Fibroblast of lung (primary cell): ENCODE measurements at regions not wholly inside any gene's neighbourhood (a gene's known extent, or its start where the extent isn't known, plus 50 kb on each side); places are given as distances from the start of the nearest gene placed in this dataset.

Source experiments
- DNase-seq, 2 donors: peaks; one replicate each; pipeline versions ENCODE4 v3.0.0 to v3.0.0-alpha.2; 2010; ENCODE audit warnings: low read depth in 2 of 2
- H2AFZ ChIP-seq: 2 replicates; pipeline ENCODE4 v1.5.1; 2012; ENCODE audit warnings: low read length, control low read depth, inconsistent platforms
- H3K27ac ChIP-seq: 2 replicates; pipeline ENCODE4 v1.5.1; 2011; ENCODE audit warnings: low read length, control low read depth; ENCODE audit not compliant: insufficient read depth
- H3K27me3 ChIP-seq: 2 replicates; pipeline ENCODE4 v1.5.1; 2011; ENCODE audit warnings: mild to moderate bottlenecking, low read length; ENCODE audit not compliant: control insufficient read depth, insufficient read depth
- H3K36me3 ChIP-seq: 2 replicates; pipeline ENCODE4 v1.5.1; 2011; ENCODE audit warnings: low read length; ENCODE audit not compliant: control insufficient read depth, insufficient read depth
- H3K4me1 ChIP-seq: 2 replicates; pipeline ENCODE4 v1.5.1; 2011; ENCODE audit warnings: low read length; ENCODE audit not compliant: control insufficient read depth, insufficient read depth; ENCODE audit errors: extremely low read depth
- H3K4me2 ChIP-seq: 2 replicates; pipeline ENCODE4 v1.5.1; 2011; ENCODE audit warnings: low read length, control low read depth; ENCODE audit not compliant: insufficient read depth; ENCODE audit errors: extremely low read depth
- H3K4me3 ChIP-seq, 4 experiments: fragments of 200-600 bp in 1 of 4; sonication (generic) in 1 of 4; replicated peaks in 1 of 4; 2 replicates each; pipeline ENCODE4 v1.5.1; 2011 to 2016; ENCODE audit warnings: low read length in 4 of 4, low read depth in 3 of 4, mild to moderate bottlenecking in 3 of 4, control low read depth in 2 of 4, inconsistent platforms in 1 of 4, mixed read lengths in 1 of 4; ENCODE audit not compliant: insufficient read depth in 1 of 4; ENCODE audit errors: control extremely low read depth in 1 of 4
- H3K79me2 ChIP-seq: 2 replicates; pipeline ENCODE4 v1.5.1; 2012; ENCODE audit warnings: mild to moderate bottlenecking, low read length, inconsistent platforms; ENCODE audit not compliant: control insufficient read depth, insufficient read depth
- H3K9ac ChIP-seq: 2 replicates; pipeline ENCODE4 v1.5.1; 2011; ENCODE audit warnings: mild to moderate bottlenecking, low read length, control low read depth; ENCODE audit not compliant: insufficient read depth
- H3K9me3 ChIP-seq: 2 replicates; pipeline ENCODE4 v1.5.1; 2012; ENCODE audit warnings: low read depth, low read length; ENCODE audit not compliant: control insufficient read depth, insufficient read depth
- H4K20me1 ChIP-seq: 2 replicates; pipeline ENCODE4 v1.5.1; 2011; ENCODE audit warnings: low read length; ENCODE audit not compliant: control insufficient read depth, insufficient read depth; ENCODE audit errors: extremely low read depth
- CTCF ChIP-seq, 2 donors: IDR thresholded peaks in 1 of 2; conservative IDR thresholded peaks in 1 of 2; 1 replicate in 1 of 2; 2 replicates in 1 of 2; pipeline ENCODE4 v1.5.1; 2011 to 2012; ENCODE audit warnings: low read length in 2 of 2, control low read depth in 1 of 2, inconsistent platforms in 1 of 2, low read depth in 1 of 2, mild to moderate bottlenecking in 1 of 2
- EZH2 ChIP-seq: IDR thresholded peaks from 2 replicates; pipeline ENCODE4 v1.5.1; 2012; ENCODE audit warnings: low read length, control low read depth, mild to moderate bottlenecking; ENCODE audit errors: missing control alignments

GRCh38 chr4:36516522-36517095, 235.2 kb downstream of the DTHD1 start:
- no peak overlapping the region for H3K4me3 ChIP-seq
- no peak for TF ChIP-seq CTCF (conservative IDR thresholded peaks at IDR 0.05 in 1 of 2, IDR thresholded peaks at IDR 0.05 in 1 of 2; ENCODE audit: low read depth in 1 of 2, low read length in 2 of 2)
- TF ChIP-seq EZH2 = no peak
- no peaks in the 10 kb centered on the region for H3K36me3 ChIP-seq

GRCh38 chr4:36523182-36523581, 241.8 kb downstream of the DTHD1 start:
- no peak overlapping the region for H3K4me2 ChIP-seq
- no peak for DNase-seq
- no peaks in the 10 kb centered on the region for H3K4me1 ChIP-seq
- H3K36me3 ChIP-seq = no peaks in the 10 kb centered on the region
- H3K79me2 ChIP-seq = no peaks in the 10 kb centered on the region
- H3K4me3 ChIP-seq = no peak overlapping the region
- TF ChIP-seq EZH2 = no peak
- TF ChIP-seq CTCF (conservative IDR thresholded peaks at IDR 0.05 in 1 of 2, IDR thresholded peaks at IDR 0.05 in 1 of 2; ENCODE audit: low read depth in 1 of 2, low read length in 2 of 2) = no peak
- H3K9ac ChIP-seq = no peak overlapping the region
- no peak overlapping the region for H3K27ac ChIP-seq
- no peaks in the 10 kb centered on the region for H3K9me3 ChIP-seq
- no peaks in the 10 kb centered on the region for H3K27me3 ChIP-seq
- no peak overlapping the region for H2AFZ ChIP-seq
- no peaks in the 10 kb centered on the region for H4K20me1 ChIP-seq

More at GRCh38 chr4:36516522-36517095, 235.2 kb downstream of the DTHD1 start:
- Histone ChIP-seq H3K4me2 (no peak overlapping the region), H3K27ac (no peak overlapping the region), H4K20me1 (no peaks in the 10 kb centered on the region), H3K4me1 (no peaks in the 10 kb centered on the region), H2AFZ (no peak overlapping the region), H3K9me3 (no peaks in the 10 kb centered on the region), H3K9ac (no peak overlapping the region), H3K27me3 (no peaks in the 10 kb centered on the region), H3K79me2 (no peaks in the 10 kb centered on the region)
- DNase-seq = no peak

- no peaks in the 10 kb centered on the region for H3K27me3 ChIP-seq
- peak in 1 of 2 donors; percentile 5 for DNase-seq
- no peak overlapping the region for H3K4me2 ChIP-seq
- no peak overlapping the region for H3K27ac ChIP-seq
- no peak overlapping the region for H3K4me3 ChIP-seq
- no peaks in the 10 kb centered on the region for H3K79me2 ChIP-seq
- H3K4me1 ChIP-seq = no peaks in the 10 kb centered on the region
- TF ChIP-seq EZH2 (no peak), CTCF (conservative IDR thresholded peaks at IDR 0.05 in 1 of 2, IDR thresholded peaks at IDR 0.05 in 1 of 2; ENCODE audit: low read depth in 1 of 2, low read length in 2 of 2) (no peak)
- H3K9me3 ChIP-seq = no peaks in the 10 kb centered on the region
- no peaks in the 10 kb centered on the region for H3K36me3 ChIP-seq
- H3K9ac ChIP-seq = no peak overlapping the region
- H2AFZ ChIP-seq = no peak overlapping the region
- H4K20me1 ChIP-seq = no peaks in the 10 kb centered on the region
Measured at GRCh38 chr4:36532670-36533379, 251.4 kb downstream of the DTHD1 start.
